ENCODE measurements at regions not wholly inside any gene's neighbourhood (a gene's known extent, or its start where the extent isn't known, plus 50 kb on each side); places are given as distances from the start of the nearest gene placed in this dataset.
"Not testable (repeated sequence)": the region's sequence is repeated elsewhere in the genome, so short reads cannot be mapped to it uniquely, and the experiment has no call there.

DNA sequence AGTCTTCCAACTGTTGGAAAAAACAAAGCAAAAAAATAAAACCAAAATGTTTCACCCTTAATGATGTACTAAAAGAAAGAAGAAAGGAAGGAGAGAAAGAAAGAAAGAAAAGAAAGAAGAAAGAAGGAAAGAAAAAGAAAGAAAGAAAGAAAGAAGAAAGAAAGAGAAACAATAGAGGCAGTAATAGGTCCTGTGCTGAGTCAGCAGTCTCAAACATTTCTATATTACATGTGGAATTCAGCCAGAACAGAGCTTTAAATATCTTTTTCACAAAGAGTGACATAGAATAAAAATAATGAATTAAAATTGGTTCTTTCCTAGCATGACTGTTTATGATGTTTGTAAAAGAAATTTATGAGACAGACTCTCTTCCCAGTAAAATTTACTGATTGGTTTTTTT is 1135.3 kb upstream of the CDH8 start:
- Histone ChIP-seq H3K27ac (ENCODE audit: low read length) (no peak overlapping the region), H3K4me1 (ENCODE audit: insufficient read depth, low read length) (no peaks in the 10 kb centered on the region), H3K27me3 (ENCODE audit: insufficient read depth, low read length) (no peaks in the 10 kb centered on the region)

DNA sequence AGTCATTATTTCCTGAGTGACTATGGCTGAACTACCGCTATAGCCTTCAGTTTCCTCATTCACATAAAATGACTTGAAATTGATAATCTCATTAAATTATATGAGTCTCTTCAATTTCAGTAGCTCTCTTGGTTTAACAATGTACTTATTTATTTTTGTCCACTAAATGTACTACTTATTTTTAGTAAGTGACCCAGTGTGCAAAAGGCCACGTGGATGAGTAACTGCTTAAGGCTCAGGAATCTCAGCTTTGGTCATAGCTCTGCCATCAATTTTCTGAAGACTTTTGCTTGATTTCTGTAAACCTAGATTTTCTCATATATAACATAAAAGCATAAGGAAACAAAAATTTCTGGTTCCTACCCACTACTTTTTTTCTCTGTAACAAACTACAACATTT is 1132.9 kb upstream of the CDH8 start:
- no peak overlapping the region for H3K27ac ChIP-seq (ENCODE audit: low read length)
- H3K36me3 ChIP-seq (ENCODE audit: insufficient read depth, low read depth, low read length): no peaks in the 10 kb centered on the region
- H3K4me1 ChIP-seq (ENCODE audit: insufficient read depth, low read length): no peaks in the 10 kb centered on the region
- H3K9me3 ChIP-seq (ENCODE audit: insufficient read depth, low read depth, low read length): no peaks in the 10 kb centered on the region
- H3K9ac ChIP-seq (ENCODE audit: low read depth, low read length): no peak overlapping the region
- H3K27me3 ChIP-seq (ENCODE audit: insufficient read depth, low read length): no peaks in the 10 kb centered on the region
- H3K4me3 ChIP-seq (ENCODE audit: low read length): no peak overlapping the region

More for the DNA sequence above, 1135.3 kb upstream of the CDH8 start:
- Histone ChIP-seq H3K36me3 (ENCODE audit: insufficient read depth, low read depth, low read length) (no peaks in the 10 kb centered on the region), H3K4me3 (ENCODE audit: low read length) (no peak overlapping the region), H3K9me3 (ENCODE audit: insufficient read depth, low read depth, low read length) (no peaks in the 10 kb centered on the region), H3K9ac (ENCODE audit: low read depth, low read length) (no peak overlapping the region)

DNA sequence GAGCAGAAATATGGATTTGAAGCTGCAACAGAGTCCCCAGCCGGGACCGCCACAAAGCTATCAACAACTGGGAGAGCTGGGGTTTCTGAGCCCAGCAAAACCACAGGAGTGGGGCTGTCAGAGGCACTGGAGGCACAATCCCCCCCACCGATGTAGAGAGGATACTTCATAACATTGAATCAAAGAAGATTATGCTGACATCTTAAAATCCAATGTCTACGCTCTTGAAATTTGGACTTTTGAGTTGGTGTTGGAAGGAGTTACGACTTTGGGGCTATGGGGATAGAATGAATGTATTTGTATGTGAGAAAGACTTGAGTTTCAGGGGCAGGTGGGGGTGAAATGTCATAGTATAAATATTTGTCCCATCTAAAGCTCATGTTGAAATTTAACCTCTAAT is 1121.6 kb upstream of the CDH8 start:
- no peak overlapping the region for H3K4me3 ChIP-seq (ENCODE audit: low read length)
- no peaks in the 10 kb centered on the region for H3K36me3 ChIP-seq (ENCODE audit: insufficient read depth, low read depth, low read length)
- H3K9ac ChIP-seq (ENCODE audit: low read depth, low read length): no peak overlapping the region
- no peak overlapping the region for H3K27ac ChIP-seq (ENCODE audit: low read length)
- no peaks in the 10 kb centered on the region for H3K9me3 ChIP-seq (ENCODE audit: insufficient read depth, low read depth, low read length)
- H3K4me1 ChIP-seq (ENCODE audit: insufficient read depth, low read length): no peaks in the 10 kb centered on the region
- no peaks in the 10 kb centered on the region for H3K27me3 ChIP-seq (ENCODE audit: insufficient read depth, low read length)

DNA sequence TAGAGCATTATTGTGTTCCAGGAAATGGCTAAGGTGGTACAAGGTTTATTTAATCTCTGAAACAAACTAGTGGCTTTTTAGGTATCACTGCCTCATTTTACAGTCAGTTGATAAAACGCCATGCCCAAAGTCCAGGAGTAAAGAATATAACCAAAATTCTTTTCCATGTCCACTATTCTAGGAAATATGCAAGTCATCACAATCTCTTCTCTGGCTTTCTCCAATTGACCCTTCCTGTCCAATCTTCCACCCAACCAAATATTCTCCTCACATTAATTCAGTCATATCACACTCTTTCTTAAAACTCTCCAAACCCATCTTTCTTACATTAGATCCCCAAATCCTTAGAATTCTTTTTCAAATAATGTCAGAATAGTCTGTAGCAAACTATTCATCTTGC is 1110.0 kb upstream of the CDH8 start:
- Histone ChIP-seq H3K9me3 (ENCODE audit: insufficient read depth, low read depth, low read length) (no peaks in the 10 kb centered on the region), H3K4me1 (ENCODE audit: insufficient read depth, low read length) (no peaks in the 10 kb centered on the region), H3K4me3 (ENCODE audit: low read length) (no peak overlapping the region), H3K27me3 (ENCODE audit: insufficient read depth, low read length) (no peaks in the 10 kb centered on the region), H3K27ac (ENCODE audit: low read length) (no peak overlapping the region), H3K9ac (ENCODE audit: low read depth, low read length) (no peak overlapping the region), H3K36me3 (ENCODE audit: insufficient read depth, low read depth, low read length) (no peaks in the 10 kb centered on the region)

GRCh38 chr16:63145411-63145810 is 1109.2 kb upstream of the CDH8 start:
- H3K27me3 ChIP-seq (ENCODE audit: insufficient read depth, low read length): no peaks in the 10 kb centered on the region
- no peaks in the 10 kb centered on the region for H3K36me3 ChIP-seq (ENCODE audit: insufficient read depth, low read depth, low read length)
- H3K4me1 ChIP-seq (ENCODE audit: insufficient read depth, low read length): no peaks in the 10 kb centered on the region
- H3K4me3 ChIP-seq (ENCODE audit: low read length): no peak overlapping the region
- no peaks in the 10 kb centered on the region for H3K9me3 ChIP-seq (ENCODE audit: insufficient read depth, low read depth, low read length)
- H3K9ac ChIP-seq (ENCODE audit: low read depth, low read length): no peak overlapping the region
- H3K27ac ChIP-seq (ENCODE audit: low read length): no peak overlapping the region

DNA sequence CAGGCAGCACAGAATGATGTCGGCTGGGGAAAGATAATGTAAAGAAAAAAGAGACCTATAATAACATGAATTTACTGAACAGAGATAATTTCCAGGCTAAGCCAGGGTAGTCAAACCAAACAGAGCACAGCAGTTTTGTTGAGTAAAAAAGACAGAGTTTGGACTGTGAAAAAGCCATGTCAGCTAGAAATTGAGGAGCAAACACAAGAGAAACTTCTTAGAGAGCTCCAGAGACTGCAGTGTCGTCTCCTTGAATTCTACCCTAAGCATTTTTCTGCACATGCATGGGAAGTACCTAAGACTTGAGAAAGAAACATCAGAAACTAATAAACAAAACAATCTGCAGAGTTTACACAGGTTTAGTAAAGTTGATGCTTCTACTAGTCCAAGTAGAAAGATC is 1098.8 kb upstream of the CDH8 start:
- Histone ChIP-seq H3K9ac (ENCODE audit: low read depth, low read length) (no peak overlapping the region), H3K27me3 (ENCODE audit: insufficient read depth, low read length) (no peaks in the 10 kb centered on the region), H3K36me3 (ENCODE audit: insufficient read depth, low read depth, low read length) (no peaks in the 10 kb centered on the region), H3K27ac (ENCODE audit: low read length) (no peak overlapping the region), H3K4me3 (ENCODE audit: low read length) (no peak overlapping the region), H3K4me1 (ENCODE audit: insufficient read depth, low read length) (no peaks in the 10 kb centered on the region), H3K9me3 (ENCODE audit: insufficient read depth, low read depth, low read length) (no peaks in the 10 kb centered on the region)

GRCh38 chr16:63131503-63131902 is 1095.3 kb upstream of the CDH8 start:
- Histone ChIP-seq H3K9ac (ENCODE audit: low read depth, low read length) (no peak overlapping the region), H3K4me3 (ENCODE audit: low read length) (no peak overlapping the region), H3K27me3 (ENCODE audit: insufficient read depth, low read length) (no peaks in the 10 kb centered on the region), H3K4me1 (ENCODE audit: insufficient read depth, low read length) (no peaks in the 10 kb centered on the region), H3K9me3 (ENCODE audit: insufficient read depth, low read depth, low read length) (no peaks in the 10 kb centered on the region), H3K36me3 (ENCODE audit: insufficient read depth, low read depth, low read length) (no peaks in the 10 kb centered on the region), H3K27ac (ENCODE audit: low read length) (no peak overlapping the region)

DNA sequence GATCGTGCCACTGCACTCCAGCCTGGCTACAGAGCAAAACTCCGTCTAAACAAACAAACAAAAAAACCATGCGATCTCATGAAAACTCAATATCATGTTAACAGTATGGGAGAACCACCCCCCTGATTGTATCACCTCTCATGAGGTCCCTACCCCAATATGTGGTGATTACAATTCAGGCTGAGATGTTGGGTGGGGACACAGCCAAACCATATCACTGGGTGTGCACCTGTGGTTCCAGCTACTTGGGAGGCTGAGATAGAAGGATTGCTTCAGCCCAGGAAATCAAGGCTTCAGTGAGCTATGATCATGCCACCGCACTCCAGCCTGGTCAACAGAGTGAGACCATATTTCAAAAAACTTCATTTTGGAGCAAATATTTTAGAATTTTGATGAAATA is 1094.7 kb upstream of the CDH8 start:
- Histone ChIP-seq H3K36me3 (ENCODE audit: insufficient read depth, low read depth, low read length) (no peaks in the 10 kb centered on the region), H3K27me3 (ENCODE audit: insufficient read depth, low read length) (no peaks in the 10 kb centered on the region), H3K4me1 (ENCODE audit: insufficient read depth, low read length) (no peaks in the 10 kb centered on the region), H3K4me3 (ENCODE audit: low read length) (no peak overlapping the region), H3K9ac (ENCODE audit: low read depth, low read length) (no peak overlapping the region), H3K9me3 (ENCODE audit: insufficient read depth, low read depth, low read length) (no peaks in the 10 kb centered on the region), H3K27ac (ENCODE audit: low read length) (no peak overlapping the region)

DNA sequence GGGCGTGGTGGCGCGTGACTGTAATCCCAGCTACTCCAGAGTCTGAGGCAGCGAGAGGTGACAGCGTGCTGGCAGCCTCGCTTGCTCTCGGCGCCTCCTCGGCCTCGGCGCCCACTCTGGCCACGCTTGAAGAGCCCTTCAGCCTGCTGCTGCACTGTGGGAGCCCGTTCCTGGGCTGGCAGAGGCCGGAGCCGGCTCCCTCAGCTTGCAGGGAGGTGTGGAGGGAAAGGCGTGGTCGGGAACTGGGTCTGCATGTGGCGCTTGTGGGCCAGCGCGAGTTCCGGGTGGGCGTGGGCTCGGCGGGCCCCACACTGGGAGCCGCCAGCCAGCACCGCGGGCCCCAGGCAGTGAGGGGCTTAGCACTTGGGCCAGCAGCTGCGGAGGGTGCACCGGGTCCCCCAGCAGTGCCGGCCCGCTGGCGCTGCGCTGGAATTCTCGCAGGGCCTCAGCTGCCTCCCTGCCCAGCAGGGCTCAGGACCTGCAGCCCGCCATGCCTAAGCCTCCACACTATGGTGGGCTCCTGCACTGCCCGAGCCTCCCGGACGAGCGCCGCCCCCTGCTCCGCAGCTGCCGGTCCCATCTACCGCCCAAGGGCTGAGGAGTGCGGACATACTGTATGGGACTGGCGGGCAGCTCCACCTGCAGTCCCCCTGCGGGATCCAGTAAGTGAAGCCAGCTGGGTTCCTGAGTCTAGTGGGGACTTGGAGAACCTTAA is 1093.3 kb upstream of the CDH8 start:
- Histone ChIP-seq H3K36me3 (ENCODE audit: insufficient read depth, low read depth, low read length) (no peaks in the 10 kb centered on the region), H3K4me1 (ENCODE audit: insufficient read depth, low read length) (no peaks in the 10 kb centered on the region), H3K9ac (ENCODE audit: low read depth, low read length) (no peak overlapping the region), H3K27ac (ENCODE audit: low read length) (no peak overlapping the region), H3K4me3 (ENCODE audit: low read length) (no peak overlapping the region), H3K9me3 (ENCODE audit: insufficient read depth, low read depth, low read length) (no peaks in the 10 kb centered on the region), H3K27me3 (ENCODE audit: insufficient read depth, low read length) (no peaks in the 10 kb centered on the region)

DNA sequence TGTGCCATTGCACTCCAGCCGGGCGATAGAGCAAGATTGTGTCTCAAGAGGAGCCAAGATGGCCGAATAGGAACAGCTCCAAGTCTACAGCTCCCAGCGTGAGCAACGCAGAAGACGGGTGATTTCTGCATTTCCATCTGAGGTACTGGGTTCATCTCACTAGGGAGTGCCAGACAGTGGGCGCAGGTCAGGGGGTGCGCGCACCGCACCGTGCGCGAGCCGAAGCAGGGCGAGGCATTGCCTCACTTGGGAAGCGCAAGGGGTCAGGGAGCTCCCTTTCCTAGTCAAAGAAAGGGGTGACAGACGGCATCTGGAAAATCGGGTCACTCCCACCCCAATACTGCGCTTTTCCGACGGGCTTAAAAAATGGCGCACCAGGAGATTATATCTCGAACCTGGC is 1083.7 kb upstream of the CDH8 start:
- H3K9me3 ChIP-seq (ENCODE audit: insufficient read depth, low read depth, low read length); H3K27me3 ChIP-seq (ENCODE audit: insufficient read depth, low read length); H3K4me3 ChIP-seq (ENCODE audit: low read length); H3K4me1 ChIP-seq (ENCODE audit: insufficient read depth, low read length); H3K27ac ChIP-seq (ENCODE audit: low read length); H3K9ac ChIP-seq (ENCODE audit: low read depth, low read length); H3K36me3 ChIP-seq (ENCODE audit: insufficient read depth, low read depth, low read length): not testable (repeated sequence)

DNA sequence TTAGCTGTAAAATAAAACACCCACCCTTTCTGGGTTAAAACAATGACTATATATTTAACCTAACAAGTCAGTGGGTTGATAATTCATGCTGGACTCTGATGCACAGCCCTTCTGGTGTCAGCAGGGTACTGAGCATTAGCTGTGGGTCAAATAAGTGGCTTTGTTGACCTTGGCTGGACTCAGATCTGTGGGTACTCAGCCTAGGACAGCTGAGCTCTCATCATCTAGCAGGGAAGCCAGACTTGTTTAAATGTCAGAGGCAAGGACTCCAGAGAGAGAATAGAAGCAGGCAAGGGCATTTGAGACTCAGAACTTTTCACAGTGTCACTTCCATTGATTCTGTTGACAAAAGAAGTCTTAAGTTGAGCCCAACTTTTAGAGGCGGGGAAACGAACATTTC is 1063.8 kb upstream of the CDH8 start:
- H3K36me3 ChIP-seq (ENCODE audit: insufficient read depth, low read depth, low read length): no peaks in the 10 kb centered on the region
- no peak overlapping the region for H3K4me3 ChIP-seq (ENCODE audit: low read length)
- H3K27ac ChIP-seq (ENCODE audit: low read length): no peak overlapping the region
- H3K27me3 ChIP-seq (ENCODE audit: insufficient read depth, low read length): no peaks in the 10 kb centered on the region
- H3K4me1 ChIP-seq (ENCODE audit: insufficient read depth, low read length): no peaks in the 10 kb centered on the region
- no peaks in the 10 kb centered on the region for H3K9me3 ChIP-seq (ENCODE audit: insufficient read depth, low read depth, low read length)
- no peak overlapping the region for H3K9ac ChIP-seq (ENCODE audit: low read depth, low read length)

DNA sequence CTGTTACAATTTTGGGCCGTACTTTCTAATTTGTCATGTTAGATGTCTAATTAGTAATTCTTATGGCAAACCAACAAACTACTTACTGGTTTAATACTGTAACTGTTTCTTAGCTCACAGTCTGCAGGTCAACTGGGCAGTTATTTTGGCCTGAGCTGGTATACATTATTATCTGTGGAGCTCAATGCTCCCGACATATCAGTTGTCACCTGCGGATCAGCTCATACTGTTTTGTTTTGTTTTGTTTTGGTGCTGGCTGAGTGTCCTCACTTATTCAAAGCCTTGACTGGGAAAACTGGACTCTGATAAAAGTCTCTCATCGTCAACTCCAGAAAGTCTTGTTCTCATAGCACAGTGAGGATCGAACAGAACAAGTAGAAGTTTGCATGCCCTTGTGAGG is 1060.6 kb upstream of the CDH8 start:
- H3K9ac ChIP-seq (ENCODE audit: low read depth, low read length): no peak overlapping the region
- H3K27me3 ChIP-seq (ENCODE audit: insufficient read depth, low read length): no peaks in the 10 kb centered on the region

More for the DNA sequence above, 1060.6 kb upstream of the CDH8 start:
- Histone ChIP-seq H3K9me3 (ENCODE audit: insufficient read depth, low read depth, low read length) (no peaks in the 10 kb centered on the region), H3K4me1 (ENCODE audit: insufficient read depth, low read length) (no peaks in the 10 kb centered on the region), H3K27ac (ENCODE audit: low read length) (no peak overlapping the region), H3K4me3 (ENCODE audit: low read length) (no peak overlapping the region), H3K36me3 (ENCODE audit: insufficient read depth, low read depth, low read length) (no peaks in the 10 kb centered on the region)

Data from iPS-20b (cell line).